ENCODE measurements at regions not wholly inside any gene's neighbourhood (a gene's known extent, or its start where the extent isn't known, plus 50 kb on each side); places are given as distances from the start of the nearest gene placed in this dataset.

- TF ChIP-seq, protein P1, sequence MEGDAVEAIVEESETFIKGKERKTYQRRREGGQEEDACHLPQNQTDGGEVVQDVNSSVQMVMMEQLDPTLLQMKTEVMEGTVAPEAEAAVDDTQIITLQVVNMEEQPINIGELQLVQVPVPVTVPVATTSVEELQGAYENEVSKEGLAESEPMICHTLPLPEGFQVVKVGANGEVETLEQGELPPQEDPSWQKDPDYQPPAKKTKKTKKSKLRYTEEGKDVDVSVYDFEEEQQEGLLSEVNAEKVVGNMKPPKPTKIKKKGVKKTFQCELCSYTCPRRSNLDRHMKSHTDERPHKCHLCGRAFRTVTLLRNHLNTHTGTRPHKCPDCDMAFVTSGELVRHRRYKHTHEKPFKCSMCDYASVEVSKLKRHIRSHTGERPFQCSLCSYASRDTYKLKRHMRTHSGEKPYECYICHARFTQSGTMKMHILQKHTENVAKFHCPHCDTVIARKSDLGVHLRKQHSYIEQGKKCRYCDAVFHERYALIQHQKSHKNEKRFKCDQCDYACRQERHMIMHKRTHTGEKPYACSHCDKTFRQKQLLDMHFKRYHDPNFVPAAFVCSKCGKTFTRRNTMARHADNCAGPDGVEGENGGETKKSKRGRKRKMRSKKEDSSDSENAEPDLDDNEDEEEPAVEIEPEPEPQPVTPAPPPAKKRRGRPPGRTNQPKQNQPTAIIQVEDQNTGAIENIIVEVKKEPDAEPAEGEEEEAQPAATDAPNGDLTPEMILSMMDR (IDR thresholded peaks at IDR 0.05) = no peak
- TF ChIP-seq POLR2A (IDR thresholded peaks at IDR 0.05) (no peak), POLR2AphosphoS5 (IDR thresholded peaks at IDR 0.05) (no peak), EP300 (IDR thresholded peaks at IDR 0.05) (no peak)
These were observed 238.8 kb downstream of the ZNF608 start for GRCh38 chr5:124507688-124508087.

Data from stomach (tissue), 4 donors.